HL-60 (cell line): ENCODE measurements at regions not wholly inside any gene's neighbourhood (a gene's known extent, or its start where the extent isn't known, plus 50 kb on each side); places are given as distances from the start of the nearest gene placed in this dataset.

Experiments
- CTCF ChIP-seq: IDR thresholded peaks from one replicate; pipeline ENCODE4 v1.5.1; 2011; ENCODE audit warnings: low read length, control low read depth, inconsistent platforms; ENCODE audit not compliant: insufficient read depth
- POLR2AphosphoS5 ChIP-seq: IDR thresholded peaks from 2 replicates; pipeline ENCODE4 v1.6.1; 2012; ENCODE audit warnings: low read depth
- REST ChIP-seq: IDR thresholded peaks from 2 replicates; pipeline ENCODE4 v1.6.1; 2012; ENCODE audit warnings: low read depth; ENCODE audit not compliant: insufficient replicate concordance

- TF ChIP-seq CTCF (no peak), POLR2AphosphoS5 (no peak), REST (no peak)
These were observed 1020.2 kb downstream of the TTLL7 start for GRCh38 chr1:82978461-82979324.
